ENCODE measurements at regions not wholly inside any gene's neighbourhood (a gene's known extent, or its start where the extent isn't known, plus 50 kb on each side); places are given as distances from the start of the nearest gene placed in this dataset.

- H3K27ac ChIP-seq, result no peak overlapping the region
- TF ChIP-seq CTCF (IDR thresholded peaks at IDR 0.05) (no peak), ZFX (IDR thresholded peaks at IDR 0.05; ENCODE audit: borderline replicate concordance) (no peak)
Observed at GRCh38 chr5:173771121-173771724, 116.9 kb upstream of the CPEB4 start.

- TF ChIP-seq ZFX (IDR thresholded peaks at IDR 0.05; ENCODE audit: borderline replicate concordance), result no peak
- TF ChIP-seq CTCF (IDR thresholded peaks at IDR 0.05), result no peak
- H3K27ac ChIP-seq, result no peak overlapping the region
Observed at GRCh38 chr5:173771725-173772383, 116.3 kb upstream of the CPEB4 start.

- TF ChIP-seq ZFX (IDR thresholded peaks at IDR 0.05; ENCODE audit: borderline replicate concordance) (no peak), CTCF (IDR thresholded peaks at IDR 0.05) (no peak)
Observed at GRCh38 chr5:173772384-173773059, 115.6 kb upstream of the CPEB4 start.

GRCh38 chr5:173774271-173774761 is 113.8 kb upstream of the CPEB4 start:
- no peak overlapping the region for H3K27ac ChIP-seq

More at GRCh38 chr5:173772384-173773059, 115.6 kb upstream of the CPEB4 start:
- H3K27ac ChIP-seq, result no peak overlapping the region

GRCh38 chr5:173775261-173776197 is 112.6 kb upstream of the CPEB4 start:
- H3K27ac ChIP-seq, result no peak overlapping the region
- TF ChIP-seq CTCF (IDR thresholded peaks at IDR 0.05) (no peak), ZFX (IDR thresholded peaks at IDR 0.05; ENCODE audit: borderline replicate concordance) (no peak)

More at GRCh38 chr5:173774271-173774761, 113.8 kb upstream of the CPEB4 start:
- no peak for TF ChIP-seq ZFX (IDR thresholded peaks at IDR 0.05; ENCODE audit: borderline replicate concordance)
- TF ChIP-seq CTCF (IDR thresholded peaks at IDR 0.05), result no peak

- TF ChIP-seq CTCF (IDR thresholded peaks at IDR 0.05), result no peak
- H3K27ac ChIP-seq, result no peak overlapping the region
Observed at GRCh38 chr5:173777149-173777548, 111.0 kb upstream of the CPEB4 start.
